ENCODE measurements at regions not wholly inside any gene's neighbourhood (a gene's known extent, or its start where the extent isn't known, plus 50 kb on each side); places are given as distances from the start of the nearest gene placed in this dataset.

- no peak for TF ChIP-seq SMC3 (IDR thresholded peaks at IDR 0.05; ENCODE audit: low read depth, low read length)
- TF ChIP-seq REST (IDR thresholded peaks at IDR 0.05; ENCODE audit: low read depth, low read length), result no peak
- no peak for TF ChIP-seq POLR2AphosphoS5 (IDR thresholded peaks at IDR 0.05; ENCODE audit: low read depth, low read length)
- no peak for TF ChIP-seq RFX5 (IDR thresholded peaks at IDR 0.05; ENCODE audit: low read length)
- no peak for TF ChIP-seq JUND (IDR thresholded peaks at IDR 0.05)
Observed at GRCh38 chr5:29995154-29995553, 1198.3 kb upstream of the CDH6 start.

Measured in SK-N-SH (cell line).